ENCODE measurements at regions not wholly inside any gene's neighbourhood (a gene's known extent, or its start where the extent isn't known, plus 50 kb on each side); places are given as distances from the start of the nearest gene placed in this dataset.
"Not testable (repeated sequence)": the region's sequence is repeated elsewhere in the genome, so short reads cannot be mapped to it uniquely, and the experiment has no call there.

- Mint-ChIP-seq H3K9me3 (peaks cover 16% of the 10 kb centered on the region), H3K27me3 (no peaks in the 10 kb centered on the region), H3K27ac (no peak overlapping the region), H3K4me1 (ENCODE audit: low read depth) (no peaks in the 10 kb centered on the region), H3K4me3 (no peak overlapping the region), H3K36me3 (no peaks in the 10 kb centered on the region)
- ChIA-PET POLR2A (no interaction called here), CTCF (no interaction called here)
- intact Hi-C loops (cut with micrococcal nuclease): no loop called here
- no peak for DNase-seq
Observed at GRCh38 chr13:88223958-88224357, 552.8 kb downstream of the SLITRK5 start.

DNA sequence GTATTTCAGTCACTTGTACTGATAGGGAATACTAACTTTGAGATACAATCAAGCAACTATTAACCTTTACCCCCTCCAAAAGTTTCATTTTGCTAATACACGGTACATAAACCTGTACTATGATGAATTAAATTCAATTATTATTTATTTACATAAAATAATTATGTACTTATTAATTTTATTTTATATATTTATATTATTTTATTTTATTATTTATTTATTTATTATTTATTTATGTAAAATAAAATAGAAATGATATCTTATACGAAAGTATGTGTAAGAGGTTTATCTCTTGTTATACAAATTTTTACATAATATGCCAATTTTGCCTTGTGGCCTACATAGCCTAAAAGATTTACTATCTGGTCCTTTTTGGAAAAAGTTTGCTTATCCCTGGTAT, 564.3 kb downstream of the SLITRK5 start:
- ChIA-PET CTCF (no interaction called here), POLR2A (no interaction called here)
- Mint-ChIP-seq H3K36me3 (no peaks in the 10 kb centered on the region), H3K27me3 (no peaks in the 10 kb centered on the region), H3K9me3 (peaks cover 12% of the 10 kb centered on the region), H3K4me3 (no peak overlapping the region), H3K27ac (no peak overlapping the region), H3K4me1 (ENCODE audit: low read depth) (no peaks in the 10 kb centered on the region)
- DNase-seq: no peak
- intact Hi-C loops (cut with micrococcal nuclease): no loop called here

DNA sequence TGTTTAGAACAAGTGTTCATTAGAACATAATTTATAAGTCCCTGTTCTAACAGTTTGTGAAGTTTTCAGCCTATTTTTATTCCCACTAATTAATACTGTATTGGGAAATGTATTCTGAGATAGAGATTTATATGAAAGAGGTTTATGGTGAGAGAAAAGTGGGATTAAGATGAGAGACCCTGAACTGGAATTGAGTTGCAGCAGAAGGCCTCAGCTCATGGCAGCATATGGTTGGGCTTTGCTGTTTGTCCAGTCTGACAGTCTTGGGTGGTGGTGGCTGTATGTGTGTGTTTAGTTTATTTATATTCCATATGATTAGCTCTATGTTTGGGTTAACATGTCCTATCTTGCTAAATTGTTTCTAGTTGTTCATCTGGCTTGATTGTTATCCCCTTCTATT, 575.1 kb downstream of the SLITRK5 start:
- H3K27me3 Mint-ChIP-seq: no peaks in the 10 kb centered on the region
- H3K27ac Mint-ChIP-seq: no peak overlapping the region
- no peaks in the 10 kb centered on the region for H3K36me3 Mint-ChIP-seq
- intact Hi-C loops (cut with micrococcal nuclease): no loop called here
- CTCF ChIA-PET: no interaction called here
- POLR2A ChIA-PET: no interaction called here
- DNase-seq: no peak
- peaks cover 6% of the 10 kb centered on the region for H3K9me3 Mint-ChIP-seq
- no peak overlapping the region for H3K4me3 Mint-ChIP-seq
- H3K4me1 Mint-ChIP-seq (ENCODE audit: low read depth): no peaks in the 10 kb centered on the region

GRCh38 chr13:88248393-88248792, 577.2 kb downstream of the SLITRK5 start:
- DNase-seq: no peak
- intact Hi-C loops (cut with micrococcal nuclease): no loop called here
- no peak overlapping the region for H3K4me3 Mint-ChIP-seq
- H3K36me3 Mint-ChIP-seq: no peaks in the 10 kb centered on the region
- ChIA-PET POLR2A (no interaction called here), CTCF (no interaction called here)
- H3K27me3 Mint-ChIP-seq: no peaks in the 10 kb centered on the region
- H3K27ac Mint-ChIP-seq: no peak overlapping the region
- H3K4me1 Mint-ChIP-seq (ENCODE audit: low read depth): no peaks in the 10 kb centered on the region
- peaks cover 8% of the 10 kb centered on the region for H3K9me3 Mint-ChIP-seq

- CTCF ChIA-PET: interaction anchor here (0.8 kb wide), 1 partner anchor 303 kb away, joined by 3 read pairs; no protein-coding TSS in a partner anchor
- POLR2A ChIA-PET: no interaction called here
- Mint-ChIP-seq H3K36me3 (no peaks in the 10 kb centered on the region), H3K4me1 (ENCODE audit: low read depth) (no peaks in the 10 kb centered on the region), H3K27ac (no peak overlapping the region), H3K4me3 (no peak overlapping the region), H3K9me3 (peaks cover 16% of the 10 kb centered on the region), H3K27me3 (no peaks in the 10 kb centered on the region)
- intact Hi-C loops (cut with micrococcal nuclease): no loop called here
- DNase-seq: no peak
Observed at GRCh38 chr13:88257706-88258105, 586.5 kb downstream of the SLITRK5 start.

- no peak overlapping the region for H3K4me3 Mint-ChIP-seq
- ChIA-PET CTCF (no interaction called here), POLR2A (no interaction called here)
- no peaks in the 10 kb centered on the region for H3K27me3 Mint-ChIP-seq
- DNase-seq: no peak
- no peak overlapping the region for H3K27ac Mint-ChIP-seq
- H3K9me3 Mint-ChIP-seq: peaks cover 19% of the 10 kb centered on the region
- intact Hi-C loops (cut with micrococcal nuclease): no loop called here
- no peaks in the 10 kb centered on the region for H3K4me1 Mint-ChIP-seq (ENCODE audit: low read depth)
- H3K36me3 Mint-ChIP-seq: no peaks in the 10 kb centered on the region
Observed at GRCh38 chr13:88263808-88264207, 592.6 kb downstream of the SLITRK5 start.

DNA sequence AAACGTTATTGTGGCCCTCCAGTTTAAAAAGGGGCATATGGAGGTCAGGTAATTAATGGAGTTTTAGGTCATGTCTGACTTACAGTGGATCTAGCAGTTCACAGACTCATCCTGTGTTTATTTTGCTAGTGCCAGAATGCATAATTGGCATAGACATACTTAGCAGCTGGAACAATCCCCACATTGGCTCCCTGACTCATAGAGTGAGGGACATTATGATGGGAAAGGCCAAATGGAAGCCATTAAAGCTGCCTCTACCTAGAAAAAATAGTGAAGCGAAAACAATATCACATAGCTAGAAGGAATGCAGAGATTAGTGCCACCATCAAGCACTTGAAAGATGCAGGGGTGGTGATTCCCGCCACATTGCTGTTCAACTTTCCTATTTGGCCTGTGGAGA, 610.7 kb downstream of the SLITRK5 start:
- intact Hi-C loops (cut with micrococcal nuclease): no loop called here
- H3K36me3 Mint-ChIP-seq: no peaks in the 10 kb centered on the region
- CTCF ChIA-PET: no interaction called here
- no peaks in the 10 kb centered on the region for H3K4me1 Mint-ChIP-seq (ENCODE audit: low read depth)
- H3K27ac Mint-ChIP-seq: no peak overlapping the region
- DNase-seq: no peak
- H3K27me3 Mint-ChIP-seq: no peaks in the 10 kb centered on the region
- H3K9me3 Mint-ChIP-seq: peaks cover 16% of the 10 kb centered on the region
- POLR2A ChIA-PET: no interaction called here
- no peak overlapping the region for H3K4me3 Mint-ChIP-seq

DNA sequence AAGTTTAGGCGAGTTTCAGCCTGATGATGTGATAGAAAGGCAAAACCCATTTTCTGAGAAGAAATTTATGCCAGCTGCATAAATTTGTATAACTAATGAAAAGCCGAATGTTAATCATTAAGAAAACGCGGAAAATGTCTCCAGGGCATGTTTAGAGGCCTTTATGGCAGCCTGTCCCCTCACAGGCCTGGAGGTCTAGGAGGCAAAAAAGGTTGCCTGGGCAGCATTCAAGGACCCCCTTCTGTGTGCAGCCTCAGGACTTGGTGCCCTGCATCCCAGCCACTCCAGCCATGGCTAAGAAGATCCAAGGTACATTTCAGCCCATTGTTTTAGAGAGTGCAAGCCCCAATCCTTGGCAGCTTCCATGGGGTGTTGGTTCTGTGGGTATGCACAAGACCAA, 614.2 kb downstream of the SLITRK5 start:
- no peaks in the 10 kb centered on the region for H3K36me3 Mint-ChIP-seq
- H3K4me3 Mint-ChIP-seq: no peak overlapping the region
- H3K27me3 Mint-ChIP-seq: no peaks in the 10 kb centered on the region
- H3K4me1 Mint-ChIP-seq (ENCODE audit: low read depth): no peaks in the 10 kb centered on the region
- intact Hi-C loops (cut with micrococcal nuclease): no loop called here
- no peak for DNase-seq
- no peak overlapping the region for H3K27ac Mint-ChIP-seq
- CTCF ChIA-PET: no interaction called here
- POLR2A ChIA-PET: no interaction called here
- H3K9me3 Mint-ChIP-seq: peaks cover 16% of the 10 kb centered on the region

DNA sequence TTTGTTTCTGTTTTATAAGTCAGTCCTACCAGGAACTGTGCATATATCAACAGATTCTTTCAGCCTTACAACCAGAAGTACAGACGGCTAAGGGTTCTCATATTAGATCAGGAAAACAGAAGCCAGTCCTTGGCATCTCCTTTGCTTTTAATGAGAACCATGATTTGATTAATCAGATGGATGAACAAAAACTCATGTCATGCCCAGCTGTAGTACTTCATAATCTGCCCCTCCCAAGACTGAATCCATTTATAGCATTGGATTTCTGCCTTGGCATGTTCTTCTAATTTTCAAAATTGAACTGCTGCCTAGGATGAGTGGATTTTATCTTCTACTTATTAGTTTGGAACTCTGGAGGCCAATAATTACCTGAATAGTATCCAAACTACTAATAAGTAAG, 617.2 kb downstream of the SLITRK5 start:
- no peak for DNase-seq
- Mint-ChIP-seq H3K4me3 (no peak overlapping the region), H3K9me3 (peaks cover 15% of the 10 kb centered on the region), H3K4me1 (ENCODE audit: low read depth) (no peaks in the 10 kb centered on the region), H3K27me3 (no peaks in the 10 kb centered on the region), H3K27ac (no peak overlapping the region), H3K36me3 (no peaks in the 10 kb centered on the region)
- intact Hi-C loops (cut with micrococcal nuclease): no loop called here
- POLR2A ChIA-PET: no interaction called here
- CTCF ChIA-PET: no interaction called here

GRCh38 chr13:88291731-88292130, 620.6 kb downstream of the SLITRK5 start:
- CTCF ChIA-PET; intact Hi-C loops (cut with micrococcal nuclease); H3K27me3 Mint-ChIP-seq; H3K36me3 Mint-ChIP-seq; POLR2A ChIA-PET; H3K4me3 Mint-ChIP-seq; H3K4me1 Mint-ChIP-seq (ENCODE audit: low read depth); DNase-seq; H3K27ac Mint-ChIP-seq; H3K9me3 Mint-ChIP-seq: not testable (repeated sequence)

- Mint-ChIP-seq H3K4me1 (ENCODE audit: low read depth) (no peaks in the 10 kb centered on the region), H3K27me3 (no peaks in the 10 kb centered on the region), H3K9me3 (peaks cover 13% of the 10 kb centered on the region), H3K4me3 (no peak overlapping the region), H3K27ac (no peak overlapping the region), H3K36me3 (no peaks in the 10 kb centered on the region)
- POLR2A ChIA-PET: no interaction called here
- no peak for DNase-seq
- intact Hi-C loops (cut with micrococcal nuclease): no loop called here
- CTCF ChIA-PET: no interaction called here
Observed at GRCh38 chr13:88294368-88294767, 623.2 kb downstream of the SLITRK5 start.

DNA sequence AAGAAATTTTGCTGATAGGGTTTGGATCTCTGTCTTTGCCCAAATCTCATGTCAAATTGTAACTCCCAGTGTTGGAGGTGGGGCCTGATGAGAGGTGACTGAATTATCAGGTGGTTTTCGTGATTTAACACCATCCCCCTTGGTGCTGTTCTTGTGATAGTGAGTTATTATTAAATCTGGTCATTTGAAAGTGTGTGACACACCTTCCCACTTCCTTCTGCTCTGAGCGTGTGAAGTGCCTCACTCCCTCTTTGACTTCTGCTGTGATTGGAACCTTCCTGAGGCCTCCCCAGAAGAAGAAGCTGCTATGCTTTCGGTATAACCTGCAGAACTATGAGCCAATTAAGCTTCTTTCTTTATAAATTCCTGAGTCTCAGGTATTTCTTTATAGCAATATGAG, 632.0 kb downstream of the SLITRK5 start:
- ChIA-PET POLR2A (no interaction called here), CTCF (no interaction called here)
- H3K4me3 Mint-ChIP-seq: no peak overlapping the region
- DNase-seq: no peak
- no peaks in the 10 kb centered on the region for H3K4me1 Mint-ChIP-seq (ENCODE audit: low read depth)
- intact Hi-C loops (cut with micrococcal nuclease): no loop called here
- peaks cover 11% of the 10 kb centered on the region for H3K9me3 Mint-ChIP-seq
- H3K27me3 Mint-ChIP-seq: no peaks in the 10 kb centered on the region
- H3K27ac Mint-ChIP-seq: no peak overlapping the region
- no peaks in the 10 kb centered on the region for H3K36me3 Mint-ChIP-seq

GRCh38 chr13:88303605-88304004, 632.4 kb downstream of the SLITRK5 start:
- Mint-ChIP-seq H3K9me3 (peaks cover 11% of the 10 kb centered on the region), H3K36me3 (no peaks in the 10 kb centered on the region), H3K27me3 (no peaks in the 10 kb centered on the region), H3K27ac (no peak overlapping the region), H3K4me3 (no peak overlapping the region), H3K4me1 (ENCODE audit: low read depth) (no peaks in the 10 kb centered on the region)
- ChIA-PET POLR2A (no interaction called here), CTCF (no interaction called here)
- intact Hi-C loops (cut with micrococcal nuclease): no loop called here
- no peak for DNase-seq

DNA sequence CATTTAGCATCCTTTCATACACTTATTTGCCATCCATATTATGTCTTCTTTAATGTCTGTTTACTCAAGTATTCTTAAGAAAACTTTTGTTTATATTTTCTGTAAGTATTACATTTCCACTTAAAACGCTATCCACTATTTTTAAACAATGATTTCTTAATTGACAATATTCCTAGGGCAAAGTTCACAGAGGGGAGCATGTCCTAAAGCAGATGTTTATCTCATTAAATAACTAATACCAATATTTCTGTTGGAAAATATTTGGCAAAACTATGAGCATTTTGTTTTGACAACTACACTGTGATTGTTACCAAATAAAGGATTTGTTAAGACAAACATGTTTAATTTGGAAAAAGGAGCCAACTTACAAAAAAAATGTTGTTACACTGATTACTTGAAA, 643.3 kb downstream of the SLITRK5 start:
- DNase-seq: no peak
- no peak overlapping the region for H3K4me3 Mint-ChIP-seq
- POLR2A ChIA-PET: no interaction called here
- H3K27ac Mint-ChIP-seq: no peak overlapping the region
- H3K36me3 Mint-ChIP-seq: no peaks in the 10 kb centered on the region
- CTCF ChIA-PET: no interaction called here
- intact Hi-C loops (cut with micrococcal nuclease): no loop called here
- H3K9me3 Mint-ChIP-seq: peaks cover 4% of the 10 kb centered on the region
- no peaks in the 10 kb centered on the region for H3K27me3 Mint-ChIP-seq
- no peaks in the 10 kb centered on the region for H3K4me1 Mint-ChIP-seq (ENCODE audit: low read depth)
